Fibroblast of peridontal ligament (primary cell): ENCODE measurements at regions not wholly inside any gene's neighbourhood (a gene's known extent, or its start where the extent isn't known, plus 50 kb on each side); places are given as distances from the start of the nearest gene placed in this dataset.

ENCODE experiments used
- DNase-seq: peaks from one replicate; pipeline ENCODE4 v3.0.0-alpha.2; 2010; ENCODE audit errors: extremely low read depth

DNA sequence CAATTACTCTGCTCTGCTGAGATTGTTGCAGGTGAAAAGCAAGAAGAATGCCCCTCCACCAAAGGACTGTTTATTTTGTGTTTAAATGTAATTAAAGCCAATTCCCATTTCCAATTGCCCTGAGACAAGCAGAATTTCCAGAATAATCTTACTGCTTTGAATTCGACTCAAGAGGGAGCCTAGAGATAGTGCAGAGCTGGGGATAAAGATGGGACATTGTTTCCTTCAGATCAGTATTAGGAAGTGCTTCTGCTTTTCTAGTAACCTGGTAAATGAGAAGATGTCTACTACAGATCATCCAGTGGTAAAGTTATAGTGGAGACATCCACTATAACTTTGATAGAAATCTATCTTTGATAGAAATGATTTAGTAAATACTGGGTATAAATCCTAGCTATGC lies 326.9 kb downstream of the UBE3D start:
- DNase-seq, result peak; percentile 10

DNA sequence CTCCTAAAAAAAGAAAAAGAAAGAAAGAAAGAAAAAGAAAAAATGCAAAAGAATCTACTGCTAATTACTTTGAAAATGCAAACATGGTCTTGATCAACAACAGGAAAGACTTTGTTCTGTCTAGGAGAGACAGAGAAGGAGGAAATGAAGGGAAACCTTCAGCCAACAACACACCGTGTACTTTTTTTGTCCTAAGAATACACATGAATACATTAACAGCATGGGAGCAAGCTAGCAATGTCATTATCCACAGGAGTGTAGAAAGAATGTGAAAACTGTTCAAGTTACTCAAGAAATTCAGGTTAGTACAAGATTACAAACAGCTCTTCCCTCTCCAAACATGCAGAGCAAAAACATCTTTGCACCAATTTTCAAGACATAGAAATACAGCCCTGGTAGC lies 326.3 kb downstream of the UBE3D start:
- no peak for DNase-seq

DNA sequence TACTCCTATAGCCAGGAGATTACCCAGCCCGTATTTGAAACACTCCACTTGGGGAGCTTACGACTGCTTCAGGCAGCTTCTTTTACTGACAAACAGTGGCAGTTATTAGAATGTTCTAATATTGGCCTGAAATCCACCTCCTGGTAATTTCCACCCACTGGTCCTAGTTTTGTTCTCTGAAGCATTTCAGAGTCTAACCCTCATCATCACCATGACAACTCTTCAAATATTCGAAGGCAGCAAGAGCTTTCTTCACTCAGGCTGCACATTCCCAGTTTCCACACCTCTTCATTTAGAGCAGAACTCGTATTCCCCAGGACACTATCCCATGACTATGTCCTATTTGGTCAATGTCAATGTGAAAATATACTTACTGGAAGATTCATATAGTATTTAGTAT lies 325.6 kb downstream of the UBE3D start:
- no peak for DNase-seq

DNA sequence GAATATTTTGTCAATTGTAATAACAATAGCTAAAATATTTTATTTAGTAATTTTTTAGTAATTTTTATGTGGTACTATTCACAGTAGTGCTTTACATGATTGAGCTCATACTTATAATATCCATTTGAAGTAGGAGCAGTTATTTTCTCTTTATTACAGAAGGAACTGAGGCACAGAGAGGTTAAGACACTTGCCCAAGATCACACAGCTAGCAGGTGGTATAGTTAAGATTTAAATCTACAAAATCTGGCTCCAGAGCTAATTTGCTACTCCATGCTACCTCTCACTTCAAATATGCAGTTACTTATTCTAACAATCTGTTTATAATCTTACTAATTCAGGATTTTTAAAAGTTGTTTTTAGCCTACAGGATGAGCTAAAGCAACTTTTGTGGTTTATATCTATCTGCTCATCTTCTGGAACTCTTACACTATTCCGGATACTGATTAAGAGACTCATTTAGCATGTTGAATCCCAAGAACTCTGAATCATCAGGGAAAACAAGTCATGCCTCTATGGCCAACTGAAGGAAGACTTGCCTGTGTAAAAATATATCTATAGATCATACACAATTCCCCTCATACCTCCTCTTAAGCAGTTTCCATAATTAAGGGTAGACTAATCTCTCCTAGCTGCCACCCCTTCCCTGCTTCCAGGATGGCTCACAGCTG lies 324.2 kb downstream of the UBE3D start:
- DNase-seq, result no peak

DNA sequence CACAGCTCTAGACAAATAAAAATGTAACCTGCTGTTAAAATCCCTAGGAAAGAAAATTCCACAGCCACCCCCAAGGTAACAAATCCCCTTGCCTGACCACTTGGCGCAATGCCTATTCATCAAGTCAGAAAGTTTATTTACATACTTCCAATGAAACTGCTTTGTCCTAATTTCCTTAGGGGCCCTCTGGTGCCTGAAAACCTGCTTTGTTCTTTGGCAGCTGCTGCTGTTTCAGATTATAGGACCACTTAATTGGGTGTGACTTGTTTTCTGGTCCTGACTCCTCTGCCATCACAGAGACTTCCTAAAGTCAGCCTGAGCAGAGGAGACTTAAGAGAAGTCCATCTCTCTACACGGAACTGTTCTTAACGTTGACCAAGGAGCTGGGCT lies 323.6 kb downstream of the UBE3D start:
- no peak for DNase-seq

DNA sequence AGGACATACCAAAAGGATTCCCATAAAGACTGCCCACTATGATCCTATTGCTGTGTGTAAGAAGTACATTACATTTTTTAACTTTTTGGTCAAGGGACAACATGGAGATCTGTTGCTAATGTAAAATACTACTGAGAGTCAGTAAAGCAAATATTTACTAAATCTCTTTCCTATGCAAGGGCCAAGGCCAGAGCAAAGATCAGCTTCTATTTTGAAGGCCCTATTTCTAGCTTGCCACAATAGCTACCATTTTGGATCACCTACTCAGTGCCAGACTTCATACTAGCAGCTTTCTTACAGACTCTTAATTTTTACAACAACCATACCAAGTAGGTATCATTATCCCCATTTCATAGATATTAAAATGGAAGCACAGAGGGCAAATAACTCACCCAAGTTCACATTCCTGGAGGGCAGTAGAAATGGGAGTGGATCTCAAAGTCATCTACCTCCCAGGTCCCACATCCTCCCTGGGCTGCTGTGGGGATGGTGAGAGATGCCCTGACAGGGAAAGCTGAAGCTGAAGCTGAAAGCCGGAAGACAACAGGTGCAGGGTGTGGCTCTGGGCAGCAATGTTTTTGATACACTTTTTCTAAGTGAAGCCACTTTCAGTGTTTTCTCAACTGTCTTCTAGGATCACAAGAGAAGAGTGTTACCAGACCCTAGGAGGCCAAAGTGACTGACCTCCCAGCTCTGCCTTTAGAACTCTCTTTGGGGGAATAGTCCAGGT lies 321.2 kb downstream of the UBE3D start:
- no peak for DNase-seq

- DNase-seq, result peak; percentile 98
These were observed 315.1 kb downstream of the UBE3D start for GRCh38 chr6:82750556-82750955.

DNA sequence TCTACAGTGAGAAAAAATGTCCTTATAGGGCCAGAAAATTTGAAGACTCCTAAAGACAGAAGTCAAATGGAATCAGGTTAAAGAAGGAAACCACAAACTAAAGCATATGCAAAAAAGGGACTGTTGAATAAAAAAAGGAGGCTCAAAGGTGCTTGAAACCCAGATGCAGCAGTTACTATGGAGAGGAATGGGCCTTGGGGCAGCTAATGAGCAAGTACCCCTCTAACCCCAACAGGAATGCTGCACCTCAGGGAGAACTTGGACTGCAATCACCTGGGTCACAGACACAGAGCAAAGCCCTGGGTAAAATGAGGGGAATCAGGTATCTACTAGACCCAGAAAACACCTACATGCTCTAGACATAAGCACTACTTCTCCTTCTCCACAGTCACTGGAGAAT lies 313.9 kb downstream of the UBE3D start:
- DNase-seq, result no peak

- peak; percentile 58 for DNase-seq
These were observed 303.8 kb downstream of the UBE3D start for GRCh38 chr6:82761674-82762345.

DNA sequence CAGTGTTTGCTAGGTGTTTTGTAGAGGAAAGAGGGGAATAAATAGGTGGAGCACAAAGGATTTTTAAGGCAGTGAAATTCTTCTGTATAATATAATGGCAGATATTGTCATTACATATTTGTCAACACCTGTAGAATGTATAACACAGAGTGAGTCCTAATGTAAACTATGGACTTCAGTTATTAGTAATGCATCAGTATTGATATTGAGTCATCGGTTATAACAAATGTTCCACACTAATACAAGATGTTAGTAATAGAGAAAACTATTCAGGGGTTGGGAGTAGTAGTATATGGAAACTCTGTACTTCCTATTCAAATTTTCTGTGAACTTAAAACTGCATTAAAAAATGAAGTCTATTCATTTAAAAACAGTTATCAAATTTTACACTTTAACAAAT lies 299.2 kb downstream of the UBE3D start:
- no peak for DNase-seq

DNA sequence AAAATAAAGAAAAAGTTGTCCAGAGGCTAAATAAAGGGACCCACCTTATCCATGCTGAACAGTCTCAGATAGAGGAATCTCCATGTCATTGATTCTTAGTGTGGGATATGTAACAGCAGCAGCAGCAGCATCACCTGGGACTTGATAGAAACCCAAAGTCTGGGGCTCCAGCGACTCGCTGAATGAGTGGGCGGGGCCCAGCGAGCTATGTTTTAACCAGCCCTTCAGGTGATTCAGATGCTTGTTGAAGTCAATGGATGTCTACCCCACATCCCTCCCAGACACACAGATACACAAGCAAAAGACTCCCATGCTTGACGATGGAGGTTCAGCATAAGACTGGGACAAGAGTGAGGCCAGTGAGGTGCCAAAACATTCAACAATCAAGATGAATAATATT lies 298.6 kb downstream of the UBE3D start:
- no peak for DNase-seq

DNA sequence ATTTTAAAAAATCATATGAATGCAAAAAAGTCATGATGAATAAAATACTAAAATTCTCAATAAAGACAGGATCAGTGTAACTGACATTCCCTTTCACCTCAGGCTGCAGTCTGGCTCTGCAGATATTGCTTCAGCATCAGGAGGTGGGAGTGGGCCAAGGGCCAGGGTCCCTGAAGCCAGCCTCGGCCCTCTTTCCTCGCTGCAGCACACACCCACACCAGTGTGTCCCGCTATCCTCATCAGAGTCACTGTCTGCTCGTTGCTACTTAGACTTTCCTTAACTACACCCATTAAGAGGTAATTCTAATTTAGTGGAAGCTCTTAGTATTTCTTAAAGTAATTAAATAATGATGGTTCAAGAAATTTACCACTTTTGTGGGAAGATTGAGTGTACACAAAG lies 298.2 kb downstream of the UBE3D start:
- no peak for DNase-seq

DNA sequence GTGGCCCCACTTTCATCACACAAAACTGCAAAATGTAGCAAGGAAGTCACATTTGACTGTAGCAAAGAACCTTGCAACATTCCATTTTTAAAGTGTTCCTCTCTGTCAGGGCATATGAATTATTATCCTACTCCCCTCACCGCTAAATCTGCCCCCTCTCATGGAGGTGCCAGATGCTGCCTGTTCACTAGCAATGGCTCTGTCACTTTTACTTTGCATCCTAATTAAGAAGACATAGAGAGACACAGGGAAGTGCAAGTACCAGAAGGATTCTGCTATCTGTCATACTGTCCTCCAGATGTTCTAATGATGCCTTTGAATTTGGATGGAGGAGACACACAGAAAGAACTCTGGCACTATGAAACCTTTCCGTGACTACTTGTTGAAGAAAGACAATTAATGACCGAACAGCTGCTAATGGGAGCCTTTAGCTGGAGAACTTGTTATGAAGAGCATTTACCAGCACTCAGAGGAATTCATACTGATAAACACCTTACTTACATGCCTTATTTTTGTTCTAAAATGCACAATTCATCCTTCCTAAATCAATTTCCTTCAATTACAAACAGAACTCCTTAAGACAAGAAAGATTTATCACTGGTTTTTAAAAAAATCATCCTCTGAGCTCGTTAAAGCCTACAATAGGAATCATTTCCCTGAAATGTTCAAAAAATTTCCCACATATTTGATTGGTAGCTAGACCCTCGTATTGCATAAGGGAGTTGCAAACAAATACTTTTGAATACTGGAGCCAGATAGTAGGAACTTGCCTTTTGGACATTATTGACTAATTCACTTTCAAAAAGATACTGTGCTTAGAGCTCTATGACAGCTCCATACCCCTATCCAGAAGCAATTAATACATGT lies 292.6 kb downstream of the UBE3D start:
- DNase-seq, result no peak

DNA sequence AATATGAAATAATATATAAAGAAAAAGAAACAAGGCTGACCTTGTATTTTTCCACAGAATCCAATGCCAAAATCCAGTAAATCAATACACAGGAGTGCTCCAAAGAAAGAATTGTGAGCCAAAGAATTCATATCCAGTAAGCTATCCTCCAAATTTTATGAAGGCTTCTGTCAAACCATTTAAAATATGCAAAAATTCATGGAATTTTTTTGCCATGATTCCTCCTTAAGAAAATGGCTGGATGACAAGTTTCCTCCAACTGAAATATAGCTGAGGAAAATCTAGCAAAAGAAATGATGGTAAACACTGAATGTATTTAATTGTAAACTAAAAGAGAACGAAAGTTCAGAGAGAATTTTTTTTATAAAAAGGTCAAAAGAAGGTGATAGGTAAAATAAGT lies 290.3 kb downstream of the UBE3D start:
- DNase-seq, result peak; percentile 48

DNA sequence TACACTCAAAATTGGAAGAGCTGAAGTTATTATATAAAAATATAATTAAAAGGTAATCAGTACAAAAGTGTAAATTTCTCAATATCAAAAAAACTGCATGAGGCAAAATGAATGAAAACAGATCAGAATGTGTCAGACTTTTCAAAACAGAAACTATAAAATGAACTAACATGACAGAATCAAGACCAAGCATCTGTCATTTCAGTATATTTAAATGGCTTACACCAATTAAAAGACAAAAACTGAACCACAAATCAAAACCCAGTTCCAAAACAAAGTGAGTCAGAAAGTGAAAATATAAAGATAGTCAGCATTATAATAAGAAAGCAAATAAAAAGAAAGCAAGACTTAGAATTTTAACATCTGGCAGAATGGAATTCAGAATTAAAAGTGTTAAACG lies 289.7 kb downstream of the UBE3D start:
- no peak for DNase-seq

- no peak for DNase-seq
These were observed 286.6 kb downstream of the UBE3D start for GRCh38 chr6:82779041-82779440.

GRCh38 chr6:82780334-82780733 lies 285.3 kb downstream of the UBE3D start:
- no peak for DNase-seq

DNA sequence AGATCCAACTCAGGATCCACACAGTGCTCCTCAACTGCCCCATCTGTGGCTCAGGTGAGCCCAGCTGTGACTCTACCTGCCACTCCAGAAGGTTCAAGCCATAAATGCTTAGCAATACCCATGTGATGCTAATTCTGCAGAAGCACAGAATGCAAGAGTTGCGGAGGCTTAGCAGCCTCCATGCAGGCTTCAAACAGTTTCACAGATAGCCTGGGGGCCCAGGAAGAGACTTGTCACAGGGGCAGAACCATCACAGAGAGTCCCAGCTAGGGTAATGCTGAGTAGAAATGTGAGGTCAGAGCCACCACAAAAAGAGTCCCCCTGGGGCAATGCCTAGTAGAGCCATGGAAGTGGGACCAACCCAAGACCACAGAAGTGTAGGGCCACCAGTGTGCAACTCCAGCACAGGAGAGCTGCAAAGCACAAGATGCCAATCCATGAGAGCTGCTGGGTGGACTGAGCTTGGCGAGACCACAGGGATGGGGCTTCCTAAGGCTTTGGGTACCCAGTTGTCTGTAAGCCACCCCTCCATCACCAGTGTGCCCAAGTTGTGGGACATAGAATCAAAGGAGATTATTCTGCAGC lies 283.9 kb downstream of the UBE3D start:
- no peak for DNase-seq

DNA sequence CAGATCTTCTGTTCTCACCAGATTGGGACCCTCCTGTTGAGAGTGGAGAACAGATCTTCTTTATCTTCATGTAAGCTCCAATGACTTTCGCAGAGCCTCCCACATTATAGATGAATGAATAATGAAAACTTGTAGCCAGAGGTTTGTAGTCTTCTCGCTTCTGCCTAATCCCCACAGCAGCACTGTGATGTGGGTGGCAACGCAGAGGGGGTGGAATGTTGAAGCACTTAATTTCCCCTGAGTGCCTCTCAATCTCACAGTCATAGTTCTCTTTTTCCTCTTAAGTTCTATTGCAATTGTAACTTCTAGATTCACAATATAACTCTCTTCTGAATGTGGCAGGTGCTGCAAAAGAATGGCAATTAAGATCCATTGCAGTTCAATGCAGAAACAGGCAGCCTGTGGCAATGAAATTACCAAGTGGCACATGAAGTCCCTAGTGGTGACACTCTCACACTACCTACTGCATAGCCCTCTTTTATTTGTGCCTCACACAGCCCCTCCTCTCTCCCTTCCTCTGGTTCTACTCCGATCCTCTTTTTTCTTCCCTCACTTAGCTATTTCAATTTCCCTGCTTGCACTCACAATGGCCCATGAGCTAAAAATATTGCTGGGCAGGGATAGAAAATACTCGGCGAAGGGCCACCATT lies 281.9 kb downstream of the UBE3D start:
- no peak for DNase-seq

DNA sequence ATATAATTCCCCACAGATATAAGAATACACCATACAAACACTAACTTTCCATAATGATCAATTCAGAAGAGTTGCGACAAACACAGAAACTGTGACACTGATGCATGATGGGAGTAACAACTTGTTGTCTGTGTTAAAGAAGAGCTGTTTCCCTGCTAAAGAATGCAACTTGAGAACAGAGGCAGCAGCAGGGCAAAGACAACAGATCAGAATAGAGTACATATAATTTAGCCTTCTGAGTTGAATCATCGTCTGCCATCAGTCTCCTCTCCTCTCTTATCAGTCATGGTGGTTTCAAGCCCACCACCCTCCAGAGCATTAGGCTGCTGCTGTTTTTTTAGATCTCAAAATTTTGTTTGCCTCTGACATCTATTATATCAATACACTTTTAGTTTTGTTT lies 280.4 kb downstream of the UBE3D start:
- DNase-seq, result no peak

- DNase-seq, result no peak
These were observed 279.4 kb downstream of the UBE3D start for GRCh38 chr6:82786248-82786647.
